VCaP (cell line): ENCODE measurements at regions not wholly inside any gene's neighbourhood (a gene's known extent, or its start where the extent isn't known, plus 50 kb on each side); places are given as distances from the start of the nearest gene placed in this dataset.

ENCODE experiments used
- H3K27ac ChIP-seq: fragments of 450-650 bp; 2 replicates; pipeline ENCODE4 v1.5.1; 2017
- TF ChIP-seq, protein P1 (sequence below): fragments of 450-650 bp; conservative IDR thresholded peaks from 2 replicates; pipeline ENCODE4 v1.5.1; 2017; ENCODE audit warnings: mild to moderate bottlenecking, moderate library complexity

DNA sequence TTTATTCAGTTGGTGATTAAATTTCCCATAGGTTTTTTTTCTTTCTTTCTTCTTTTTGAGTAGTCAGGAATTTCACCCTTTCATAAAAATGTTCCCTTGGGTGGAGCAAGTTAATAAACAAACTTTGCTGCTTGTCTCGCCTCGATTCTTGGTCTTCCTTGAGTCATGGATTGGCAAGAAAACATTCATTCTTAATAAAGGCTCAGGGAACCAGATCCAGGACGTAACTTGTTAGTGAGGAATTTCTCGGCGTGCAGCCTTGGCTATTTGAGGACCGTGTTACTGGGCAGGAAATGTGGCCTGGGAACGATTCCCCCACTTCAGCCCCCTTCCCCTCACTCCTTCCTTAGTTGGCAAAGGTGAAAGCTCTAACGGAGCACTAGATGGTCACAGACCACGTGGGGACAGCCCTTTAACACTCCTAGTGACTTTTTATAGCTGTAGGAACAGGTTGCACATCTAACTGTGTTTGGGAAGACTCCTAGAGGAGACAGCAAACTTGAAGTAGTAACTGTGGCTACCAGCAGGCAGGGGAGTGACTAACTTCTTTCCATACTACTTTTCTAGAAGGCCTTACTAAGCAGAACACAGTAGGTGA is 106.8 kb downstream of the UCHL1 start:
- peak overlapping the region; percentile 98 for H3K27ac ChIP-seq
- TF ChIP-seq, protein P1, sequence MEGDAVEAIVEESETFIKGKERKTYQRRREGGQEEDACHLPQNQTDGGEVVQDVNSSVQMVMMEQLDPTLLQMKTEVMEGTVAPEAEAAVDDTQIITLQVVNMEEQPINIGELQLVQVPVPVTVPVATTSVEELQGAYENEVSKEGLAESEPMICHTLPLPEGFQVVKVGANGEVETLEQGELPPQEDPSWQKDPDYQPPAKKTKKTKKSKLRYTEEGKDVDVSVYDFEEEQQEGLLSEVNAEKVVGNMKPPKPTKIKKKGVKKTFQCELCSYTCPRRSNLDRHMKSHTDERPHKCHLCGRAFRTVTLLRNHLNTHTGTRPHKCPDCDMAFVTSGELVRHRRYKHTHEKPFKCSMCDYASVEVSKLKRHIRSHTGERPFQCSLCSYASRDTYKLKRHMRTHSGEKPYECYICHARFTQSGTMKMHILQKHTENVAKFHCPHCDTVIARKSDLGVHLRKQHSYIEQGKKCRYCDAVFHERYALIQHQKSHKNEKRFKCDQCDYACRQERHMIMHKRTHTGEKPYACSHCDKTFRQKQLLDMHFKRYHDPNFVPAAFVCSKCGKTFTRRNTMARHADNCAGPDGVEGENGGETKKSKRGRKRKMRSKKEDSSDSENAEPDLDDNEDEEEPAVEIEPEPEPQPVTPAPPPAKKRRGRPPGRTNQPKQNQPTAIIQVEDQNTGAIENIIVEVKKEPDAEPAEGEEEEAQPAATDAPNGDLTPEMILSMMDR, result no peak

DNA sequence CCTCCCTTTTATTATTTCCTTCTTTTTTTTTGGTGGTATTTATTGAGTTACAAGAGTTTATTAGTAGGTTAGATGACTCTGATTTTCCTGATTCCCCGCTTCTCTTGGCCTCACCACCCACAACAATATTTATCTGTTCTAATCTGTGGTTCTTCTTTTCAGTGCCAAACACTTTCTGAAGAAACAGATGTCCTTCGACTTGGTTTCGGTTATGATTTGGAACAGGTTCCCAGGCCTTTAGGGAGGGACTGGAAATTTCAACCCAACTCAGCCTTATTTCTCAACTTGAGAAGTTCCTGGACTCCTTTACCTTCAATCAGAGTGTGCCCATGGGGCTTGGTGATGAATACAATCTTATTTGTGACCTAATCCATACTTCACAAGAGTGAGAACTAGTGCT is 108.1 kb downstream of the UCHL1 start:
- peak overlapping the region; percentile 98 for H3K27ac ChIP-seq
- TF ChIP-seq, protein P1, result no peak

DNA sequence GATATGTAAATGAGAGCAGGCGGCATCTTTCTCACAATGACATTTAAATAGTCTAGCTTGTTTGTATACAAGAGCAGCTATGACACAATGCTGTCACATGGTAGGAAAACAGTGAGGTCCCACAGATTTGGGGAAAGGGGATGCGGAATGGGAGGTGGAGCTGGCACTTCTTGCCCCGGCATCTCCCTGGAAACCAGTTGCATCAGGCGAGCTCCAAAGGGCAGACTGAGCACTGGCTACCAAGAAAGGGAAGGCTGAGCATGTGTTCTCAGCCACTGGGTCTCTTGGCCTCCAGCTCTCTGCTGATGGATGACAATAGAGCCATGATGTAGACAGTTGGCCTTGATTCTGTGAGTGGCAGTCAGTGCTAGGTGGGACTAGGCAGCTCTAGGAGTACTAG is 109.0 kb downstream of the UCHL1 start:
- H3K27ac ChIP-seq, result peak overlapping the region; percentile 18; the same call in 1 of the 2 replicates

DNA sequence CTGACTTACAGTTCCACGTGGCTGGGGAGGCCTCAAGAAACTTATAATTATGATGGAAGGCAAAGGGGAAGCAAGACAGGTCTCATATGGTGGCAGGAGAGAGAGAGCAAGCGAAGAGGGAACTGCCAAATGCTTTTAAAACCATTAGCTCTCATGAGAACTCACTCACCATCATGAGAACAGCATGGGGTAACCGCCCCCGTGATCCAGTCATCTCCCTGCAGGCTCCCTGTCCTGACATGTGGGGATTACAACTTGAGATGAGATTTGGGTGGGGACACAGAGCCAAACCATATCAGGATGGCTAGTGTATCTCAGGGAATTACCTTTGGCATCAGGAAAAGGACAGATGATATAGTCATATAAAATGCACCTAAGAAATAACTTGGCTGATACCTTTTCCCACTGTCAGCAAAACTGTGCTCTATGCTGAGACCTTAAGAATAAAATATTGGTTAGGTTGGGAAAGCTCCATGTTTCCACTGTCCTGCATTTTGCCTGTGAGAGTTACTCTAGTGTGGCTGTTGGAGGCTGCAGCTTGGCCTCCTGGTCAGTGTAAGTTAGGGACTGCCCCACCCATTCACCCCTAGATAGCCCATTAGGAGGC is 110.3 kb downstream of the UCHL1 start:
- no peak overlapping the region for H3K27ac ChIP-seq
- TF ChIP-seq, protein P1, result no peak

More for the DNA sequence above, 109.0 kb downstream of the UCHL1 start:
- TF ChIP-seq, protein P1, result no peak

DNA sequence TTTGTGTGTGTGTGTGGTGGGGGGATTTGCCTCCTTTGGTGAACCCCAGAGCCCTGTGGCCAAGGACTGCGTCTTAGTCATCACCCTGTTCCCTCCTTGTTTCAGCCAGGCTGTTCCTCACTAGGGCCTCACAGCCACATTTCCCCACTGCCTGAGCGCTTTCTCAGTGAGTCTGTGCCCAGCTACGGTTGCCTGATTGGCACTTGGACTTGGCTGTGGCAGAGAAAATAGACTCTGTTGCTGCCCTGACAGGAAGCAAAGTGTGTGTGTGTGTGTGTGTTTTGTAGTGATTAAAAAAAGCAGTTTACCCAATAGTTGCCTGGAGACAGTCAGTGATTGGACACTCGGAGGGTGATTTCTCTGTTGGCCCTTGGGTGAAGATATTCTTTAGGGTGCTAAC is 113.0 kb downstream of the UCHL1 start:
- TF ChIP-seq, protein P1, result no peak
- peak overlapping the region; percentile 75 for H3K27ac ChIP-seq

DNA sequence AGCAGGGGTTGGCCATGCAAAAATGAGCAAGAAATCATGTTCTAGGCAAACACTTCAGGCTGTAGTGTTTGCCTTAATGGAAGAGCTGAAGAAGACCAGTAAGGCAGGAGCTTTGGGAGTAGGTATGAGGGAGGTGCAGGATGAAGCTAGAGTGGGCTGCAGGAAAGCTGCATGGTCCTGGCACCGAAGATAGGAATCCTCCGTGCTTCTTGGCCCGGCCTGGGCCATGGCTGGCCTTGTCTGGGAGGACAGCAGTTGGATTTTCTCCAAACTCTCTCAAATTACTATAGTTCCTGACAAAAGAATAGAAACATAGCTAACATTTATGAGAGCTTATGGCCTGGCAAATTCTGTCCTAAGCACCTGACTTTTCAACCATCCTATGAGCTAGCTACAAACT is 116.5 kb downstream of the UCHL1 start:
- TF ChIP-seq, protein P1, result no peak

DNA sequence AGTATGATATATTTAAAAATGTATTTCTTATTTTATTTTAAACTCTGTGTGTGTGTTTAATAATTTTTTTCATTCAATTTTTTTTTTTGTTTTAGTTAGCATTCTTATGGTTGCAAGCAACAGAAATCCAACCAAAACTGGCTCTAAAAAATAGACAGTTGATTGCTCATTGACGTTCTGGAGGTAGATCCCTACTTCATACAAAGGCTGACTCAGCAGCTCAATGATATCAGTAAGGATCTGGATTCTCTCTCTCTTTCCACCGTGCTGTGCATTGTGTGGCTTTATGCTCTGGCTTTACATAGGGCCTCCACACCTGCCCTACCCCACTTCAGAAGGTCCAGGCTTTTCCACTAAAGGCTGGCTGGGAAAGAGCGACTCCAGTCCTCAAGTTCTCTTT is 117.8 kb downstream of the UCHL1 start:
- H3K27ac ChIP-seq, result peak overlapping the region; percentile 63
- TF ChIP-seq, protein P1, result no peak

More for the DNA sequence above, 116.5 kb downstream of the UCHL1 start:
- no peak overlapping the region for H3K27ac ChIP-seq
